ENCODE measurements at regions not wholly inside any gene's neighbourhood (a gene's known extent, or its start where the extent isn't known, plus 50 kb on each side); places are given as distances from the start of the nearest gene placed in this dataset.
"Not testable (repeated sequence)": the region's sequence is repeated elsewhere in the genome, so short reads cannot be mapped to it uniquely, and the experiment has no call there.

DNA sequence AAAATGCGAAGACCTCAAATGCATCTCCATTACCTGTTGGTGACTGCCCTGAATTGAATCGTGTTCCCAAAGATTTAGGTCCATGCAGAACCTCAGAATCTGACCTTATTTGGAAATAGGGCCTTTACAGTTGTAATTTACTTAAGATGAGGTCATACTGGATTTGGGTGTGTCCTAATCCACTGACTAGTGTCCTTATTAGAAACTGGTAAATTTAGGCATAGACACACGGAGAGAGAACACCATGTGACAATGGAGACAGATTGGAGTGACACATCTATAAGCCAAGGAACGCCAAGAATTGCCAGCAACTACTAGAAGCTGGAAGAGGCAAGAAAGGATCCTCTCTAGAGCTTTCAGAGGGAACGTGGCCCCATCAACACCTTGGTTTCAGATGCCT is 203.1 kb downstream of the SMAD2 start:
- no peak for DNase-seq

DNA sequence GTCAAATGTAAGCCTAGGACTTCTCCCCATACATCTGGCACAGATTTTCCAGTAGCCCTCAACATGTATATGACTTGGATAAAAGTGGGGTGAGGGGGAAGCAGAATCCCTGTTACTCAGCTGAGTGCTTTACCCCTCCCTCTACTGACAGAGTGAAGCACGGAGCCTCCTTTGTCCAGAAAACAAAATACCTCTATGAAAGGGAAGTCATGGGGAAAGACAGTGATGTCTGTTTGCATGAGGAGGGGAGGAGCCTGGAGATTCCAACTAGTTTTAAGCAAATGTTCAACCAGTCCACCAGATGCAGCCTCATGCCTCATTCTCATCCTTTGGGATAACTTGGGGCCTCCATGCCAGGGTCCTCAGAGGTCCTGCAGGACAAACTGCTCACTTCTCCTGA is 203.9 kb downstream of the SMAD2 start:
- DNase-seq, result no peak

DNA sequence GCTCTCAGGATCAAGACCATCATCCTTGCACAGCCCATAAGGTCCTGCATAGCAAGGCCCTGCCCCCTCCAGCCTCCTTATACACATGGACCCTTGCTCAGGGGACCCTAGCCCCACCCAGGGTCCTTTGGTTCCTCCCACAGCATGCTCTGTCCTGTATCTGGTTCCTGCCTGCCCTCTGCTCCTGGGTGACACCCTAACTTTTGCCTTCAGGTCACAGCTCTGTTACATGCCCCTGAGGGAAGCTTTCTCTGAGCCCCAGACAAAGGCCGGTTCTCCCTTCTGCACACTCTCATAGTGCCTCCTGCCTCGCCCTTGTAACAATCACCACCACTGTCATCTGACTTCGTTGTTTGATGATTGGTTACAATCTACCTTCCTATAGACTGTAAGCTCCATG is 204.8 kb downstream of the SMAD2 start:
- DNase-seq, result no peak

DNA sequence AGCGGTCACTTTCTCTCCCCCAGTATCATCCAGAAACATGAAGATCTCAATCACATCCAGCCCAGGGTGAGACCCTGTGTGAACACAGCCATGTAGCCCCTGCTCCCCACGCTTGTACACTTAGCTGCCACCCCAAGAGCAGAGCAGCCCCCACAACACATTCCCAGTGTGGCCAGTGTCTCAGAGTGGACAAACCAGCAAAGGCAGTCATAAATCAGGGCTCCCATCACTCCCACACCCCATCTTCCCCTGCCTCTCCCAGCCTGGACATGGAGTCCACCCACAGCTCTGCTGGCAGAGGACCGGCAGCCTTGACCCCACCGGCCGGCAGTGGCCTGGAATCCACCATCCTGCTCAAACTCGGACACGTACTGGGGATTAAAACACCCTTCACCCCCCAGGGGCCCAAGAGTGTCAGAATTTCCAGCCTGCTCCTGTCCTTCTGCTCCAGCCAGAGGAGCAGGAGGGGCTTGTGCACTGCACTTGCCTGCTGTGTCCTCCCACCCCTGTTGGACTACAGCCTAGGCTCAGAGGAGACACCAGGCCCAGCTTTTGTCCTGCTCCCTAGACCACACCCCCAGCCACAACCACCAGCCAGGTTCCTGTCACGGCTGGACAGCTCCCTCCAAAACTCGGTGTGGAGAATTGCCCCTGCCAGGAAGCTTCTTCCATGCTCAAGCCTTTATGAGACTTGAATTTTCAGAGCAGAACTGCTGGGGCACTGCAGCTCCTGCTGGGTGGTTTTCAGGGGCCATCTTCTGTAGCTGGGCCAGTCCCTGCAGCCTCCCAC is 206.1 kb downstream of the SMAD2 start:
- no peak for DNase-seq

DNA sequence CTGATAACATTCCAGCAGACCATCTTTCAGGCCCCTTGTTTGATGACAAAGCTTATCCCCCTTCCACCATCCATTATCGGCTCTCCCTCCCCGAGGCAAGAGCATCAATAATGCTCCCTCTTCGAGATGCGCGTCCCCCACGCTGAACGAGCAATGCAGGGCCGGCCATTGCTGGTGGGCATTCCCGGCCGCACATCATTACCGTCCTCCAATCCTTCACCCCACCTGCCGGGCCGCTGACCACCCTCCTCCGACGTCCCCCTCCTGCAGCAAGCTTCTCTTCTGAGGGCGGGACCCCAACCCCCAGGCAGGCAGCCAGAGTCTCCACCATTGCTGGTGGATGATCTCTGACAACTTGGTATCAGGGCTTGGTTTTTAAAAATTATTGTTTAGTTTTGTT is 208.6 kb downstream of the SMAD2 start:
- DNase-seq, result no peak

DNA sequence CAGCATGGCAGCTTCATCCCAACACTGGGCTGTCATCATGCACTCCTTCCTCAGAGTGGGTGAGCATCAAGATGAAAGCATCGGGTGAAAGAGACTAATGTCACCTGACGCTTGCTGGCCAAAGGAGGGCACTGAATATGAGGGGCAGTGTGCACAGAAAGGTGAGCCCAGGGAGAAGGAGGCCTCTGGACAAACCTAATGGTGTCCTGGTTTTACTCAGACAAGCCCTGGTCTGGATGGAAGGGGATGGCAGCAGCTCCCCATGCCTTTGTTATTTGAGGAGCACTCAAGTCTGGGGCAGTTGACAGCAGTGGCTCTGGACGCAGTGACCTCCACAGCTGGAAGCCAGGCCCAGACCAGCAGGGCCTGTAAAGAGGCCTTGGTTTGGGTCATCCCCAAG is 209.7 kb downstream of the SMAD2 start:
- no peak for DNase-seq

DNA sequence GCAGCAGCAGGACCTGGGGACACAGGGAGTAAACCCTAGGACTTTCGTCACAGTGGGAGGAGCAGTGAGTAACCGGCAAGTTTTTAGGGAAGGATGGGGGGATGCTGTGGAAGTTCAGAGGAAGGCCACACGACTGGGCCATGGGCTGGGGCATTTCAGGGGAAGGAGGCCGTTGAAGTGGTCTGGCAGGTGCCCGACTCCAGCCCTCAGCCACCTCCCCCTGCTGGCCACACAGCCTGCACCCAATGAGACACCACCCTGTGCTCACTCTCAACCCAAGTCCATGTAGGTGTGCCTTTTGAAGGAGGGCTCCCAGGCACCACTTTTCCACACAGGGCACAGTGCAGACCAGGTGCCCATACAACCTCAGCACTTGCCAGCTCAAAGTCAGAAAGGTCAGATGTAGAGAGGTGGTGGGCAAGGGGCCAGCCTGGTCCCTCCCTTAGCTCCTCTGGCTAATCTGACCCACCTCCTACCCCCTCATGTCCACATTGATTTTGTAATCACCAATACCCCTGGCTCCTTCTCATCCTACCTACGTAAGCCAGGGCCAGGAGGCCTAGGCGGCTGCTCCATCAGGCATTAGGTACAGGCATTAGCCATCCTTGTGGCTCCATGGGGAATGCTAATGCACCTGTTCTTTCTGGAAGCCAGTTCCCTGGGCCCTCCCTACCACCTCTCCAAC is 211.2 kb downstream of the SMAD2 start:
- no peak for DNase-seq

DNA sequence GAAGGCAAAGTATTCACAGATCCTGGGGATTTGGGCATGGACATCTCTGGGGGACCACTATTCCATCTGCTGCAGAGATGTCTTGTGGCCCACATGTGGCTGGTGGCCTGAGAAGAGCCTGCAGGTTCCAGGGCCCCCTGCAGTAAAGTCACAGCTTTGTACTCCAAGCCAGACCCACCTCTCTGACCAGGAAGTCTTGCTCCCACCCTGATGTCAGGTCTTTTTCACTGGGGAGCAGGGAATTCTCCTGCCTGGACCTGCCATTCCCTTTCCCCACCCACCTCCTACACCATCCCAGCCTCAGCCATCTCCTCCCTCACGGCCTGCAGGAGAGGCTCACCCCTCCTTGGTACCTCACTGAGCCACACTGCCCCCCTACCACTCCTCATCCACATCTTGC is 211.8 kb downstream of the SMAD2 start:
- no peak for DNase-seq

DNA sequence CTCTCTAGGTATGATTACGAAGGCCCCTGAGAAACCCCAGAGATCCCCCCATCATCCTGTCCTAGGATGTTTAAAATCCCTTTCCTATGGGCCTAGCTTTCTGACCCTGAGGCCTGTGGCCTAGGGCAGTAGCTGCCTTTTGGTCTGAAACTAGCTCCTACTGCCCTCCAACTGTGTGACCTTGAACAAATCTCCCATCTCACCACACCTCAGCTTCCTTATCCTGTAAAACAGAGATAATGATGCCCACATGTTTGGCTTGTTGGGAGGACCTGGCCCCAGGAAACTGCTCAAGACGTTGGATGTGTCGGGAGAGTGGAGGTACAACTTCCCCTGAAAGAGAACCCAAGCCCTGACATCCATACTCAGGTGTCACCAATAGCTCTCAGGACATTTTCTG is 213.2 kb downstream of the SMAD2 start:
- DNase-seq, result no peak

DNA sequence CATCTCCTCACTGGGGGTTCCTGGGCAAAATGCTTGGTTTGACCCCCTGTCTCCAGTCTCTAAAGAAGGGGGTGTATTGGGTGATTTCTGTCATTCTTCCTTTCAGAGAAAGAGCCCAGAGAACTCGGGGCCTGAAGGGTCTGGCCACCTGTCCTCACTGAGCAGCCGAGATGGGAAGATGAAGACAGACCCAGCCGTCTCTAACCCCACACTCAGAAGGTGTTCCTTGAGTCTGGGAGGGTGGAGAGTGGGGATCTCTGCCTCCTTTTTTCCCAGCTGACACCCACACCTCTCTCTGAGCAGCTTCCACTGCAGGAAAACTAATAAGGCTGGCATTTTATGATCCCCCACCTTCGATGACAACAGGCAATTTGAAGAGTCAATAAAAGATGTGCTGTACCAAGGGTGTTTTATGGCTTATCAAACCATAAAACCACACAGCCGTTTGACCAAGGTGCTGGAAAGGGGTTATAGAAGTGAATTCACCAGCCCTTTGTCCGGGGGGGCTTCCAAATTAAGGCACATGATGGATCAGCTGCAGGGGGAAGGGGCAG is 213.8 kb downstream of the SMAD2 start:
- DNase-seq, result no peak

DNA sequence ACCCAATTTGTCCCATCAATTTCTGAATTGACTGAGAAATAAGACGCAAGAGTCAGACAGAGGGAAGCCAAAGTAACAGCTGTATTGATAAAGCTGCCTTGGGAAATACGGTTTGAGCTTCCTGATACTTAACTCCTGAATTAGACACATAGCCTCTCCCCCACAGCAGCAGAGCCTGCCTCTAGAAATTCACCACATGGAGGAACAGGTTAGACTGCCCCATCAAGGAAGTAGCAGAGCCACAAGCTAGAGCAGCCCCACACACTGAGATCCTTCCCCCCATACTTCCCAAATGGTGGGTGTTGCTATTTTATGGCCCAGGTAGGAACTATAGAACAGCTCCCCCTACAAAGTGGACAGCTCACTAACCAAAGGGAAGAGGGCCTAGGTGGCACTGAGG is 220.0 kb downstream of the SMAD2 start:
- DNase-seq, result no peak

DNA sequence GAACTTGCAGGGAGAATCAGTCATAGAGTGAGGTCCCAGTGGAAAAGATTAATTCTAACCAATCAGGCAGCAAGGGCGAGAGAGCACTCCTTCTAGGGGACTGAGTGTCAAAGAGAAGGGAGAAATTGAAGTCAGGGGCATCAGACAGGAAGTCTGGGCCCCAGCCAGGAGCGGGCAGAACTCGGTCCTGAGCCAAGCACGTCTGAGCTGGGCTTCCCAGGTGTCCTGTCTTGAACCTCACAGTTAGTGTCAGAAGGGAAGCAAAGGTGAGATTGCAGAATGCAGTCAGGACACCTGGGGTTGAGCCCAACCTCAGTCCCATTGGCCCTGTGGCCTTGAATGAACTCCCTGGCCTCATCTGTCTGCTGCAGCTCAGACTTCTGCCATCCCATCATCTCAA is 220.9 kb downstream of the SMAD2 start:
- no peak for DNase-seq

DNA sequence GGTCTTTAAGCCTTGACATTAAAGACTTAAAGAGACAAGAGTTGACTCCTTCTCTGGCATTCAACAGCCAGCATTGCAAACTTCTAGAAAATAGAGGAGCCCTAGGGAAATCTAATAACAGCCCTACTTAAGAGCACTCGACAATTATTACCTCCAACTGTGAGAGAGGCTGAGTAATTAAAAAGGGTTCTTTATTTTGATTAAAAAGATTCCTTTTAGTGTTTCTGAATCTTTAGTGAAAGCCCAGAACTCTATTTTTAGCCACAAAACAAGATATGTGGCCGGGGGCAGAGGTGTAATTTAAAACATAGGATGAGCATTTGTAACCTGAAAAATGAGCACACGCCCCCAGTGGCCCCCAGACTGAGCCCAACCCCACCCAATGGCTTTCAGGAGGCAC is 222.3 kb downstream of the SMAD2 start:
- no peak for DNase-seq

DNA sequence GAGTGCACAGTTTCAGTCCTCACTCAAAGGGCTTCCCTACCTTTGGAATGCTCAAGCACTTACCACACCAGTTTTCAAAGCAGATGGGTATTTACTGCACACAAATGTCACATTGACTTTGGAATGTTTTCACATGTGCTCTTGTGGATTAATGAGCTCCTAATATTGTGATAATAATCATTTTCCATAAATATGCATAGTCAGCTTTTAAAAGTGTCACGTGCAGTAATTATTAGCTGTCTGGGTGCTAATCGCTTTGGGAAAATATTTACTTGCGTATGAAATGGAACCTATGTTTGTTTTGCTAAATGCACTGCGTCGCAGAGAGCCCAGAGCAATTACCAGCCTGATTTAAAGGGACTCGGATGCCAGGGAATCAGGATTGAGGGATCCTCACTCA is 229.3 kb downstream of the SMAD2 start:
- no peak for DNase-seq

DNA sequence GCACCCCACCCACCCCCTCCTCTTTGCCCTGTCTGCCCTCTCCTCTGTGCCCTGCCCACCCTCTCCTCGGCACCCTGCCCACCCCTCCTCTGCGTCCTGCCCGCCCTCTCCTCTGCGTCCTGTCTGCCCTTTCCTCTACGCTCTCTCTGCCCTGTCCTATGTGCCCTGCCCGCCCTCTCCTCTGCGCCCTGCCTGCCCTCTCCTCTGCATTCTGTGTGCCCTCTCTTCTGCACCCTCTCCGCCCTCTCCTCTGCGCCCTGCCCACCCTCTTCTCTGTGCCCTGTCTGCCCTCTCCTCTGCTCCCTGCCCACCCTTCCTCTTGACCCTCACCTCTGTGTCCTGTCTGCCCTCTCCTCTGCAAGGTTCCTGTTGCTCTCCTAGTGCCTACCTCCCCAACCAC is 233.6 kb downstream of the SMAD2 start:
- DNase-seq, result no peak

DNA sequence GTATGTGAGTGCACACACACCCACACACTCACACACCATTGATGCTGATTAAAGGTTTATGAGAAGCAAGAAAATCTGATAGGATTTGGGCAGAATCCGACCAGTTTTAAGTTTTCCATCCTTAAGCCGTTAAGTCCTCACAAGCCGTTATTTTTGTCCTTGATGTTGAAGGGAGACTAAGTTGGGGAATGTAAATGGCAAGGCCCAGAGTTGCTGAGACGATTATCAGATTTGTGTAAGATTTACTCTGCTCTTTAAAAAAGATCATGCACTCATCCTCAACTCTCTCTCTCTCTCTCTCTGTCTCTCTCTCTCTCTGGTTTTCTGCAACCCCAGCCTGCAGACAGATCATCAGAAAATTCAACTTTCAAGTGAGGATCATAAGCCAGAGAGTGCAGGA is 238.8 kb downstream of the SMAD2 start:
- no peak for DNase-seq

DNA sequence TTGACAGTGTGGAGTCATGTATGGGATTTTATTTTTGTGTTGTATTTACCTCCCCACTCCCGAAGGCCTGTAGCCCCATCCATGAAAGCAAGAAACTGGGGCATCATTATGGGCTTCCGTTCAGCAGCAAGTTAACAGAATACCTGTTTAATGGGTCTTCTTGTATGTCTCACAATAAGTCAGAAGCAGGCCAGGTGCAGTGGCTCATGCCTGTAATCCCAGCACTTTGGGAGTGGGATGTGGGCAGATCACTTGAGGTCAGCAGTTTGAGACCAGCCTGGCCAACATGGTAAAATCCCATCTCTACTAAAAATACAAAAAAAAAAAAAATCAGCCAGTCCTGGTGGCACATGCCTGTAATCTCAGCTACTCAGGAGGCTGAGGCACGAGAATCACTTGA is 239.7 kb downstream of the SMAD2 start:
- DNase-seq, result not testable (repeated sequence)

DNA sequence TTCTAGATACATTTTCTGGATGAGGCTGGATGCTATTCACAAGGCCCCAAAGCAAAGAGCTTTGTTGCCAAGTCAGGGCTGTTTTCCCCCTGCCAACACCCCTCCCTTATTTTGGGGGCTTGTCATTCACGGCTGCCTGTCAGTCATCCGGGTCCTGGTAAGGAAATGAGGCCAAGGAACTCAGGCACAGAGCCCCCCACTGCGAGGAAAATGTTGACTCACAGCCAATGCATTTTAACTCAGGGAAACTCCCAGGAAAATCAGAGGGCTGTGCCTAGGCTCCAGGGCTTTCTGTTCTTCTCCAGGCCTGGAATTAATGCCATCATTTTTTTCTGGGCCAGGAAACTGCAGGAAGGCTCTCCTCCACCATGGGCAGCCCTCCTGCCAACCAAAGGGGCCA is 241.1 kb downstream of the SMAD2 start:
- DNase-seq, result no peak

DNA sequence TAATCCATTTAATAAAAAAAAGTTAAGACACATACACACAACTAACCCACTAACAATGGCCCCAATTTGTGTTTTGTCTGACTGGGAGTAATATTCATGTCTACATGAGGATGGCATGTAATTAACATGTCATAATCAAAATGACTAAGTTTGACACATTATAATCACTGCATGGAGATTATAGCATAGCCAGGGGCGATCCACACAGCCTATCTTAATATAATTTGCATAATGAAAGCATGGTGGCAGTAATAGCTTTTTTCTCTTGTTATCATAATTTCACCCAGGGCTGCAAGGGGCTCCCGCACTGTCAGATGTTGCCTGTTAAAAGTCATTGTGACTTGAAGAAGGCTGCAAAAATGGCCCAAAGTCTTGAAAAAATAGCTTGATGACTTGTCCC is 243.7 kb downstream of the SMAD2 start:
- no peak for DNase-seq

DNA sequence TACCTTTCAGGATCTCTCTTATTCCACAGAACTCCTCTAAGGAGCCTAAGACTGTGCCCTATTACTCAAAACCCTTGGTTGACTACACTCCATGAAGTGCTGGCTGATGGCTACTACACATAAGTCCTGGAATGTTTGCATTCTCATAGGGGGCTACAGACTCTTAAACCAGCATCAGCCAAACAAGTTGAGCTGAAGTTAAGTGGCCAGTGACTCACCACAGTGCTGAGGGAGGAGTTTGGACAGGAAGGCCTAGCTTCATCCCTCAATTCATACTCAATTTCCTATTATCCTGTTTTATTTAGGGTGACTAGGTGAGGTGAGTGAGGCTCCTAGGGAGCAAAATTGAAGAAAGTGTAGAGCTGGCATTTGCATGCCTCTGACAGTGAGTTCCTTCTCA is 246.7 kb downstream of the SMAD2 start:
- no peak for DNase-seq

DNA sequence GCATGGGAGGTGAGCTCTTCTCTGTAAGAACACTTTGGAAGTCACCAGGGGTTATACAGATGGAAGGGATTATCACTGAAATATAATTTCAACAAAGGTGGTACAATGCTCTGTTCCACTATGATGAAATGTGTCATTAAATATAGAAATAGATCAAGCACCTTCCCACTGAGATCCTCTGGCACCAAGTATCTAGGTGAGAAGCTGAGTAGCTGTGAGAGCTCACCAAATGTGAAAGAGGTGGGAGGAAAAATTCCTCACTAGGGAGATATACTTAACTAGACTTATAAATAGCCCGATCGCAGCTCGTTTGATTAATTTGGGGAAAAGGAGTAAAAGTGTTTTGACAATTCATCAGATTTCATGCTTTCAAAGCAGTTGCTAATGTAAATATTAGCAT is 247.6 kb downstream of the SMAD2 start:
- no peak for DNase-seq

DNA sequence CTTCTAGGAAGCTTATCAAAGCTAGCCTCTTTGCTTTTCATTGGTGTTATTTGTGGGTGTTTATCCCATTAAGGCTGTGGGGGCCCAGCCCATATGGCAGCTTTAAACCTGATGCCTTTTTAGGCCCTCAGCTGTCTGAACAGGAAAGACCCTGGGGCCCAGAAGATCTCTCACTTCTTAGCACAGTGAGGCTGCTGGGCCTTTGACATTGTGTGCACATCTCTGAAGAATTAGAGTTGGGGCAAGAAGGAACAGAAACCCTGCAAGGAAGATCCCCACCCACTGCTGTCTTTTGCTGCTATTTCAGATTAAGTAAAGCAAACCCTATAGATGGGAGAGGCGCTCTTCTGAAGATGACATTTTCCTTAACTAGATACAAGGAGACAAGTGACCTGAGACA is 250.0 kb downstream of the SMAD2 start:
- no peak for DNase-seq

DNA sequence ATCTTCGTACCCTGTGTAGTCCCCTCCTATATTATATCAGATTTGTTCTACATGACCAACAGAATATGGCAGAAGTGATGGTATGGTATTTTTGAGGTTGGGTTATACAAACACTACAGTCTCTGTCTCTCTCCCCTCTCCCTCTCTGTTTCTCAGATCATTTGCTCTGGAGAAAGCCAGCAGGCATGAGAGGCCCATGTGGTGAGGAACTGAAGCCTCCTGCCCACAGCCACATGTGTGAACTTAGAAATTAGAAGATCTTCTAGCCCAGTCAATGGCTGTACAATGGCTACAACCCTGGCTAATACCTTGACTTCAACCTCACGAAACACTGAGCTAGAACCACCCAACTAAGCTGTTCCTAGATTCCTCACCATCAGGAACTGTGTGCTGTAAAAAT is 250.6 kb downstream of the SMAD2 start:
- no peak for DNase-seq

DNA sequence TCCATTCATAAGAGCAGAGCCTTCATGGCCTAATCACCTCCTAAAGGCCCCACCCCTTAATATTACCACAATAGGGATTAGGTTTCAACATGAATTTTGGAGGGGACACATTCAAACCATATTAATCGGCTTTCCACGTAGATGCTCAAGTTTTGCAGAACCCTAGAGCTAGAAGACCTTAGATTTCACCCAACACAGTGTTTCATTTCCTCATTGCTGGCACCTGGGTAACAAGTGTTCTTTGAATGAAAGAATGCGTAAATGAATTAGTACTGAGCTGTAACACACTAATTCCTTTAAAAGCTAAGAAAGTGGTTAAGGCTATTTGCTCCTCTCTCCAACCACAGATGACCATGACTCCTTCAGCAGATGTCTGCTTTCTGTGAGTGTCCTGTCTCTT is 252.5 kb downstream of the SMAD2 start:
- no peak for DNase-seq

DNA sequence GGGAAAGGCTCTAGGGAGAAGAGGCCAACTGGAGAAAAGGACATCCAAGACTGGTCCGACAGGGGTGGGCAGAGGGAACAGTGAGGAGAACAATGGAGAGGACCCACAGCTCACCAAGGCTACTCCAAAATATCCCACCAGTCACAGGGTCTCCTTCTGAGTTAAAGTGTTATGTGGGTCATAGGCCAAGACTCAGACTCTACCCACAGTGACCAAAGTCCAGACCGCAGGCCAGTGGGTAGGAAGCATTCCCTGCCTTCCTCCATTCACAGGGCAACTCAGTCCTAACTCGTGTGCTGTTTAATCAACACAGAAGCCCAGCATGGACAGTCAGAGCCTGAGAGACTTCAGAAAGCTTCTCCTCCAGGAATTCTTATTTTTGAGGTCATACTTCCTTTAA is 260.6 kb downstream of the SMAD2 start:
- DNase-seq, result no peak
